HG02938 (cell line): ENCODE measurements at regions not wholly inside any gene's neighbourhood (a gene's known extent, or its start where the extent isn't known, plus 50 kb on each side); places are given as distances from the start of the nearest gene placed in this dataset.
"Not testable (repeated sequence)": the region's sequence is repeated elsewhere in the genome, so short reads cannot be mapped to it uniquely, and the experiment has no call there.

ENCODE experiments used
- ATAC-seq: cut with Tn5 transposase; IDR thresholded peaks from one replicate; pipeline ENCODE4 v1.9.1; 2021; ENCODE audit warnings: mild to moderate bottlenecking, moderate library complexity; ENCODE audit not compliant: unreplicated experiment

DNA sequence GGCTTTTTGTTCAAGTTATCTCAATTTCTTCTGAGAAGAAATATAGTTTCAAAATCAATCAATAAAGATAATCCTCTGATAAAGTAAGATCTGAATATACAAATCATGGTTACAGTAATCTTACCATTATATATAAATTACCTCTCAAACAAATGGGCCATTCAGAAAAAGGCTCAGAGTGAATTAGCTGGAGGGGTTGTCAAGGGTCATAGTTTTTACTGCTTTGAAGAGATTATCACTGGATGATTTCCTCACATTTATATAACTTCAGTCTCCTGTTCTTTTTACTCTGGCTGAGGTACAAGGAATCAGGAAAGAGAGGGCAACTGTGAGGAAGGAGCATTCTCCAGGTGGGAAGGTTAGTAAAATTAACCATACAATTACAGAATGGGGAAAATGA lies 148.6 kb upstream of the ELL2 start:
- ATAC-seq = no peak

DNA sequence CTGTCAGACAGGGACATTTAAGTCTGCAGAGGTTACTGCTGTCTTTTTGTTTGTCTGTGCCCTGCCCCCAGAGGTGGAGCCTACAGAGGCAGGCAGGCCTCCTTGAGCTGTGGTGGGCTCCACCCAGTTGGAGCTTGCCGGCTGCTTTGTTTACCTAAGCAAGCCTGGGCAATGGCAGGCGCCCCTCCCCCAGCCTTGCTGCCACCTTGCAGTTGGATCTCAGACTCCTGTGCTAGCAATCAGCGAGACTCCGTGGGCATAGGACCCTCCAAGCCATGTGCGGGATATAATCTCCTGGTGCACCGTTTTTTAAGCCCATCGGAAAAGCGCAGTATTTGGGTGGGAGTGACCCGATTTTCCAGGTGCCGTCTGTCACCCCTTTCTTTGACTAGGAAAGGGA lies 147.0 kb upstream of the ELL2 start:
- ATAC-seq = not testable (repeated sequence)

DNA sequence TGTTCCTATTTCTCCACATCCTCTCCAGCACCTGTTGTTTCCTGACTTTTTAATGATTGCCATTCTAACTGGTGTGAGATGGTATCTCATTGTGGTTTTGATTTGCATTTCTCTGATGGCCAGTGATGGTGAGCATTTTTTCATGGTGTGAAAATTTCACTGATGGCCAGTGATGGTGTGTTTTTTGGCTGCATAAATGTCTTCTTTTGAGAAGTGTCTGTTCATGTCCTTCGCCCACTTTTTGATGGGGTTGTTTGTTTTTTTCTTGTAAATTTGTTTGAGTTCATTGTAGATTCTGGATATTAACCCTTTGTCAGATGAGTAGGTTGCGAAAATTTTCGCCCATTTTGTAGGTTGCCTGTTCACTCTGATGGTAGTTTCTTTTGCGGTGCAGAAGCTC lies 142.2 kb upstream of the ELL2 start:
- ATAC-seq = not testable (repeated sequence)

DNA sequence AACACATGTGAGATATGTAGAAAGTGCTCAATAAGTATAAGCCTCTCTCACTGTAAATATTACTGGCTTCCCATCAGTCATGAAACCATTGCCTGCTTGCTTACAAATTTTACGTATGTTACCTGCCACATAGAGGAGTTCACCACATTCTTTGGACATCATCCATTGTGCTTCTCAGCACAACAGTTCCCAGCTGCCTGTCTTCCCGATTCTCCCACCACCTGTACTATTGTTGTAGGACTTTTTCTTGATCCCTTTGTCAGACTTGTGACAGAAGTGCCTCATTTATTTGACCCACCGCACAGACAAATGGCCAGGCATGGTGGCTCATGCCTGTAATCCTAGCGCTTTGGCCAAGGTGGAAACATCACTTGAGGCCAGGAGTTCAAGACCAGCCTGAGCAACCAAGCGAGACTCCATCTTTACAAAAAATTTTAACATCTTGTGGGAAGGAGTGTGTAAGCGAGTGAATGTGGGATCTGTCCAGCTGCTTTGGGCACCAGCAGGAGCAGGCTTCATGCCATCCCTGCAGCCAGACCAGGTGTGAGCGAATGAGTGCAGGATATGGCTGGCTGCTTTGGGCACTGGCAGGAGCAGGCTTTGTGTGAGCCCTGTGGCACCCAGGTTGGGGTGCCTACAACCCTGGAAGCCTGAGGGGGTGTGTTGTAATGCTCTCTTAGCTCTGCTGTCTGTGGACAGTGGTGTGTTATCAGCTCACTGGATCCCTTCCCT lies 139.9 kb upstream of the ELL2 start:
- no peak for ATAC-seq

DNA sequence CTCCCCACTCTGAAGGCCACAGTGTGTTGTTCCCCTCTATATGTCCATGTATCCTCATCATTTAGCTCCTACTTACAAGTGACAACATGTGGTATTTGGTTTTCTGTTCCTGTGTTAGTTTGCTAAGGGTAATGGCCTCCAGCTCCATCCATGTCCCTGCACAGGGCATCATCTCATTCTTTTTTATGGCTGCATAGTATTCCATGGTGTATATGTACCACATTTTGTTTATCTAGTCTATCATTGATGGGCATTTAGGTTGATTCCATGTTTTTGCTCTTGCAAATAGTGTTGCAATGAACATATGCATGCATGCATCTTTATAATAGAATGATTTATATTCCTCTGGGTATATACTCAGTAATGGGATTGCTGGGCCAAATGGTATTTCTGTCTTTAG lies 135.8 kb upstream of the ELL2 start:
- ATAC-seq = not testable (repeated sequence)

DNA sequence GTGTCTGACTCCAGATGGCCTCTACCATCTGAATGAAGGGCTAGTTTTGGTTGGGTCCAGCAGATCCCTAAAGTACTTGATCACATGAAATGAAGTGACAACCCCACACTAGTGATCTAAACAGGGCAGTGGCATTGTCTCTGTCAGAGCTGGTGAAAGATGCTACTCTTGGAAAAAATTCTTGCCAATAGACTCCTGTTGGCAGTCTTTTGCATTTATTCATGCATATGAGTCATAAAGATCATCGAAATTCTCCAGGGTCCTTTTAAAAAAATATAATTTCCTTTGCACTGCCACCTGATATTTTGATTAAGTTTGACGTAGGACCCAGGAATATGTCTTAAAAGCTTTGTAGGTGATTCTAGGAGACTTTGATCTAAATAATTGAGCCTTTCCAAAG lies 135.1 kb upstream of the ELL2 start:
- ATAC-seq = no peak

DNA sequence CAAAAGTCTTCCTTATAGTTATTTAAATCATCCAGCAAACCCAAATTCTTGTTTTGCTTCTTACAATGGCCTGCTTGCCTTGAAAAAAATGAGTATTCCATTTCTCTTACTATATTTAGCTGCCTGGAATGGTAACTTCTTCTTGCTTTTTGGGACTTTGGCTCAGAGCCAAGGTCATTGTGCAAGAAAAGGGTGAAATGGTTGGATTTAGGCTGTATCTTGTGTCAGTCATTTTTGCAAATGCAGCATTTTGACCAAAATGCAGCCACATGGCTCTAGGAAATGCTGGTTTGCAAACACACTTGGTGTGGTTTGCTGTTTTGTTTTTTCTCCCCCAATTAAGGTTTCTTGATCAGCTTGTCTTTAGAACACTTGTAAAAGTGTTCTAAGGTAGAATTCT lies 133.3 kb upstream of the ELL2 start:
- no peak for ATAC-seq

DNA sequence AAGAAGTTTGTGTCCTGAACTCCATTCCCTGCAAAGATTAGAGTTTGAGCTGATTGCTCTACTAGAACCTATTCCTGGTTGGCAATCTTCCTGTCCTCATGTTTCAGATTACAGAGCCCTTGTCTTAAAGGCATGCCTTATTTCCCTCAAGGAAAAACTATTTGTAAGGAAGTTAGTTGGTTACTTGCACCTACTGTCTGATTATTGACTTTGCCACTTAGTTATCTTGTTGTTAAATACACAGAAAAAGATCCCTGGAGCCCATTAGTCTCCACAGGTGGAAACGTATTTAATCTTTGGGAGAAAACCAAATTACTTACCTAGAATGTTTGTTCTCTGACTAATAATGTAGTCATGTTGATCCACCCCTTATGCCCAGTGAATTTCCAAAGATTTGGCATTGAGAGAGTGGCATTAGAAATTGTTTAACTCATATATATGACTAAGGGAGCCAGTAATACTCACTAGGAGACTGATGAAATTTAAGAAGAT lies 132.3 kb upstream of the ELL2 start:
- ATAC-seq = no peak

DNA sequence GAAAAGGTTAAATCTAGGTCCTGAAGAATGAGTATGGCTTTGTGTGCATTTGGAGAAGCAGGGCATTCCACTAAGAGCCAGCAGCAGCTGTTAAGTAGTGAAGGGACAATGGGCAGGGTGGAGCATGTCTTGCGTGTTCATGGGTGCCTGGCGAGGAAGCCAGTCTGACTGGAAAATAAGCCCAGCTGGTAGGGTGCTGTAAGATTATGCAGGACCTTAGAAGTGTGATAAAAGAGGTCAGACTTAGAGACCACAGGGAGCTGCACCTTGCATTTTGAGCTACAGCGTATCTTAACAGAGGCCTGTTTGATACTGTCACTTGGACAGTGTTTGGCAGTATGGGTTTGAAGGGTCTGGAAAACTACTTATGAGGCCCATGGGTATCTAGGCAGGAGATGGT lies 131.7 kb upstream of the ELL2 start:
- ATAC-seq = no peak

DNA sequence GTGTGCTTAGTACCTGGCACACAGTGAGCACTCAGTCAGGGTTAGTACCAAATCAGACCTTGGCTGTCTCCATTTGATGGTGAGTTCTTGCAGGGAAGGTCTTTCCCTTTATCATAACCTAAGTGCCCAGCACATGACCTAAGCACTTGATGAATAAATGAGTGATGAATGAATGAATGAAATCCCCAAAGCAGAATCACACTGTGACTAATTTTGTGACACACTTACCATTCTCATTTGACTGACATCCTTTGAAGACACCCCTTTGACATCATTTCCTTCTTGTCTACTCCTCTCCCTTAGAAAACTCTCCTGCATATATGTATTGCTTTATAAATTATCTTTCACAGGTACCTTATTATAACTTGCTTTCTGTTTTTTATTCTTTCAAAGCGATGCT lies 130.2 kb upstream of the ELL2 start:
- ATAC-seq = no peak

DNA sequence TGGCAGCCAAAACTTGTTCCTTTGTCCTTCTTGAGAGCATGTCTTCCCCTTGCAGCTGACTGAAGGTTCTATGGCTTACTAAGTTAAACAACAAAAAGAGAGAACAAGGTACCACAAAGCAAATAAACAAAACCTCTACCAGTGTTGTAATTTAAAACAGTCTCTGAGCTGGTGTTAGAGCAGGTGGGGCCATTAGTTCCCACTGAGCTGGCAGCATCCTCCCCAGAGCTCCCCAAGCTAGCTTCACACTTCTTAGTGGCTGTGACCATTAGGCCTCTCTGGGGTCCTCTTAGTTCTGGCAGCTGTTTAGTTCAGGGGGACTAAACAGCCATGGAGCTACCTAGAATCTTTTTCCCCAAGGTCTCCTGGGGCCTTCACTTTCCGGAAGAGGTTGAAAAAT lies 128.6 kb upstream of the ELL2 start:
- no peak for ATAC-seq

DNA sequence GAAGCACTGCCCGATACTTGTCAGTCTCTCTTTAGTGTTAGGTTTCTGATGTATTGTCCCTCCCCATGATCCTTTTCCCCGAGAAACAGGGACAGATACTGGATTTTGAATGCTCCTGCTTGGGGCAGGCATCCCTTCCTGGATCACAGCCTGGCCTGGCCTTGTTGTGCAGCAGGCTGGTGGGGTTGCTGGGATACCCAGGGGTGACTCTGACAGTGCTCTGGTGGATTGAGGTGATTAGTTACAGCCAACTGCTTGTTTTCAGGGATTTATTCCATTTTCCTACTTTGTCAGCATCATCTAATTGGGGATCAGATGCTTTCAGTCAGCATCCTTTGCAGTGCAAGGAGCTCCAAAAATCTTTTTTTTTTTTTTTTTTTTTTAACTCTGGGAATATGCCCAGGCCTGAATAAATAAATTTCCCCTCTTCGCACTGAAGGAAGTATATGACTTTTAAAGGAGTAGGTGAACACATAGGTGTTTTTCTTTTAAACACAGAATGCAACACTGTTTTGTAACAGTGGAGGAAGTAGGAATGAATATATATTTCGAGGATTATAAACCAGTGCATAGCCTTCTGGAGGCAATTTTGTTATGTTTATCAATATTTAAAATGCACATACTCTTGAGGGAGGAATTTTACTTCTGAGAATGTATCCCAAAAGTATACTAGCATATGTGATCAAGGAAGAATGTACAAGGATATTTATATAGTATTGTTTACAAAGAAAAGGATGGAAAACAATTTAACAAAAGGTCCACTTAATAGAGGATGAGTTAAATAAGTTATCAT lies 127.3 kb upstream of the ELL2 start:
- no peak for ATAC-seq

DNA sequence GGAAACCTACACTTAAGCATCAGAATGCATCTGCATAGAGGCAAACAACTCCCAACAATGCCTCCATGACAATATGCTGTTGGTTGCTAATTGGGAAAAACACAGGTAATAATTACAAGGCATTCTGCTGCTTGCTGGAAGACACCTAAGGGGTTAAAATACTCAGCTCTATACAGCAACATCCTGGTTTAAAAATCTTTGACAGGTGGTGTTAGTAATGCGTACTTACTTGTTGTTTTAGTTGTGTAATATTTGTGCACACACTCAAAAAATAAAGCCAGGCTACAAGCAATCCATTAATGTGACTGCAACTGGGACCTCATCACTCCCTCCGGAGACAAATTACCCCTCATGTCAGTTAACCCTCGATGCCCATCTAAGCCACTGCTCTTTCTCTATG lies 126.3 kb upstream of the ELL2 start:
- no peak for ATAC-seq

DNA sequence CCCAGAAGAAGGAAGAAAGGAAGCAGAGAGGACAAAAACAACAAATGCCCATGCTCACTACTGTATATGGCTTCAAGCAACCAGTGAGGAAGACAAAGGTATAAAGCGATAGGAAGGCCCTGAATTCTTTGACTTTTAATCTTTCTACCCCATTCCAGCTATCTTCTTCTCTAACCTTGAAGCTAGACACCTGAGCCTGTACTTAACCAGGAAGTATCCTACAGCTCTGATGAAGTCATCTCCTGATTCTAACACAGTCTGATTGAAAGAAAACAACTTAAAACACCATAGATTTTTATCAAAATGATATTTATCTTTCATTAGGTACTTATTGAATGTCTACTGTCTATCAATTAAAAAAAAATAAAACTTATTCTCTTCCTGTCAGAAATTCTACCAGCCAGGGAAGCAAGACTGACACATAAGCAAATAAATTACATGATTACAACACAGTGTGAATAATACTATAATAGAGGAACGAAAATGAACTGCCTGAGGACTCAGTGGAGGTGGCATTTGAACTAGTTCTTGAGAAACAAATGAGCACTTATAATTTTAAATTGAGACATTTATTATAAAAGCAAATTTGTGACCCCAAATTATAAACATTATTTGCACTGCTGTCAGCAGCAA lies 123.3 kb upstream of the ELL2 start:
- no peak for ATAC-seq

DNA sequence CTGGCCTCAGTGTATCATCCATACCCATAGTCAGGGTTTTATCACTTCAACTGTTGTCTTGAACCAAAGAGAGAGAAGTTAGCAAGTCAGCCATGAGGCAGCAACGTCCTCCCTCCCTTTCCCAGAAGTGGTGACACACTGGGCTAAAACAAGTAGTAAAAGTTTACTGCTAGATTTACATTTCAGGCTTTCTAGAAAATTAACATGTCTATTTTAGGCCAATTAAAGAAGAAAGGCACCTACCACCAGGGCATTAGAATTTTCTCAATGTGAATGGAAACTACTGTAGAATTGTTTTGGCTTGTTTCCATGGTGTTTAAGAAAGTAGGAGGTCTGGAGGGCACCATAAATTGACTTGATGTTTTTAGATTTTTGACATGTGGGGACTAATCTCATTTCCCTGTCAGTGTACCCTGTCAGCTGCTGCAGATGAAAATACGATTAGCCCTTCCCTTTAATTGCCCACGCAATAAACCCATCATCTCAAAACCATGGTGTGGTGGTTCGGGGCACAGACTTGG lies 121.8 kb upstream of the ELL2 start:
- no peak for ATAC-seq

DNA sequence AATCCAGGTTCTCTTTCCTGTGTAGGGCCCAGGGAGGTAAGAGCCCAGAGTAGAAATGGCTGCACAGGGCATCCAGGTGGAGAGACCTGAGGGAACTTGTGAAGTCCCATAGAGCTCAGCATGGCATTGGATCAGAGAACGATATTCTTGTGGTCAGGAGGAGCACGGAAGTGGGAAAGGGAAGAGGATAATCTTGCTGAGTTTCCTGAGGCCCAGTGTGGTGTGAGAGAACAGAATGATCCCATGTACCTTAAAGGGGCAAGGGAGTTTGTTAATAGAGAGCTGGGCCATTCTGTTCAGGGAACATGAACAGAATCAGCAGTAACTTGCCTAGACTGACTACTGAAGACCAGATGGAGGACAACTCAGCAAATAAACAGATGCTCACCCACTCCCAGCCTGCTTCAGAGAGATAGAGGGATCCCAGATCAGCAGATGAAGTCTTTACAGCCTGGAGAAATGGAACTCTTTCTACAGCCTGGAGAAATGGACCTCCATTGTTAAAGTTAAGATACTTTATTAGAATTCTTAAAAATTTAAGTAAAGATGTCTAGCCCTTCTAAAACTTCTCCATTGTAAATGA lies 119.7 kb upstream of the ELL2 start:
- no peak for ATAC-seq

DNA sequence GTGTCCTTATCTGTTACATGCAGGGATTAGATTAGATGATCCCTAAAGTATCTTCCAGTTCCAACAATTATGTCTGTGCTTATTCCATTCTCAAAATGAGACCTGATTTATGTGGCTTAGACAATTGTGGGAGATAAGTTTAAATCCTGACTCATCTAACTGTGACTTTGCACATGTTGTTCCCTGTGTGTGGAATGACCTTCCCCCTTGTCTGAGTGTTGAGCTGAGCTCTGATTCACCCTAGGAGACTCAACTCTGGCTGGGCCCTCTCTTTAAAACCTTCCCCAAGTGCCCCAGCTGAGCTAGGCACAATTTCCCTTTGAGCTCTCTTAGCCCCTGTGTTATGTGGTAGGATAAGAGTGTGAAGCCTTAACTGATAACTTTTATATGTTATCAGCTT lies 118.9 kb upstream of the ELL2 start:
- ATAC-seq = no peak

DNA sequence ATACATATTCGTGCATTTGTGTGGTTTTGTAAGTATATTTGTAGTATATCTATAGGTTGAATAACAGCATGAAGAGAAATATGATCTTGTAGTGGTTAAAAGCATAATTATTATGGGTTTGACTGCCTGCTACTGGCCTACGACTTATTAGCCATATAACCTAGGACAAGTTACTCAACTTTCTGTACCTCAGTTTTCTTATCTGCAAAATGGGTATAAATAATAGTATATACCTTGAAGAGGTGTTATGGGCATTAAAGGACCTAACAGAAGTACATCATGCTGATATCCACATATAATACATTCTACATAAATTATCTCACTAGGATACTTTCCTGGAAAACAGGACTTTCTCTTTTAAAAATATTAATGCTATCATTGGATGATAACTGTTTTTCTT lies 118.3 kb upstream of the ELL2 start:
- ATAC-seq = no peak

DNA sequence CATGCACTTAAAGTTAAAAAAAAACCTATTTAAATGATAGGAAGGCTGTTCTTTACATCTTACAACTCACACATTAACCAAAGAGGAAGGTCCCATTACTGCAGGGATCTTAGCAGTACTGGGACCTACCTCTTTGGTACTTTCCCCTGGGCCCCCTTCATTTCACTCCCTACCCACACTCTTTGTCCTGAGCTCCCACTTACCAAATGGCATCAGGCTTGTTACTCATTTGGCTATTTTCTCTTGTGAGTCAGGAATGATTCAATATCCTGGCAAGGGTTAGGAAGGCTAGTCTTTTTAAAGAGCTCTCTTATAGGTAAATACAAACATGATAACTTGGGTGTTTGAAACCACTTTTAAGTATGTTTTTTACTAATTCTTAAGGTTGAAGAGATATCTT lies 117.4 kb upstream of the ELL2 start:
- ATAC-seq = no peak

DNA sequence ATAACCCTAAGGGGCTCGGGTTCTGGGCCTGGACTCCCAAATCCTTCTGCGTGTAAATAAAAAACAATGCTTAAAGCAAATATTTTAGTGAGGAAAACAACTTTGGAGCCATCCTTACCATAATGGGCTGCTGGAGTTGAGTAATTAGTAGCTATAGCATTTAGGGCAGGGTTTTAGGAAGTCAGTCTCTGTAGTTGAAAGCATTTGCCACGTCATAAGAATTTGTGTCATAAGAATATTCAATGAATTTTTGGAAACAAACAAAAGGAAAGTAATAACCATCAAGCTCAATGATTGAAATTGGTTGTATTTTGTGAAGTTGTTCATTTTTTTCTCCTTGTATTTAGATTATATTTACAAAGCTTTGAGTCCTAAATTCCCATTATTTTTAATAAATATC lies 114.8 kb upstream of the ELL2 start:
- ATAC-seq = no peak

DNA sequence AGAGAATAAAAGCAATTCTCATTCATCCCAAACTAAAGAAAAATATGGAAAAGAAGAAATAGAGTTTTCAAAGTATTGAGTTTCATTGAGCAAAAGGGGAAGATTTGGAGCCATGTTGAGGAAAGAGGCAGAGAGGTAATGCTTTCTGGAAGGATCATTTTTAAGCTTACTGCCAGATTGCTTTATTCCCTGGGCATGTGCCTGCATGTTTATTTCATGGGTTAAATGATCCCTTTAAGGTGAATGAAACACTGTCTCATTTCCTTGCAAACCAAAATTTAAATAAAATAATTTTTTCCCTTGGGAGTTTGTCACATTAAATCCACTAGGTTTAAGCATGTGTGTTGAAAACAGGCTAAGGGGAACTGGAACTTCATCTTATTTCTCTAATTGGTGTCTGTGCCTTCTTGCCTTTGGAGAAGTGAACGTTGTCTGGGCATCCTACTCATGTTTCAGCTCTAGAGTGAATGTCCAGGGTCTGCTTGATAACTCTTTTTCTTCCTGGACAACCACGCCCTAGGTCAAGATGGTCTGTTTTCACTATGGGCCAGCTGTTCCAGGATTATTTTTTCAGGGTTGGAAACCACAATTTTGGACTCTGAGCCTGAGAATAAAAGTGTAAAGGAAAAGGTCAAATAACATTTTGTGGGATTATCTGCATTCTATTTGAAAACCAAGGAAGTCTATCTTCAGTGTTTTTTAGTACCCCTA lies 114.1 kb upstream of the ELL2 start:
- no peak for ATAC-seq
